NCI-H187 (cell line): ENCODE measurements at regions not wholly inside any gene's neighbourhood (a gene's known extent, or its start where the extent isn't known, plus 50 kb on each side); places are given as distances from the start of the nearest gene placed in this dataset.

Experiments
- DNase-seq, 2 experiments: peaks; one replicate each; lab custom pipeline; 2025; lab: John Stamatoyannopoulos, UW

DNA sequence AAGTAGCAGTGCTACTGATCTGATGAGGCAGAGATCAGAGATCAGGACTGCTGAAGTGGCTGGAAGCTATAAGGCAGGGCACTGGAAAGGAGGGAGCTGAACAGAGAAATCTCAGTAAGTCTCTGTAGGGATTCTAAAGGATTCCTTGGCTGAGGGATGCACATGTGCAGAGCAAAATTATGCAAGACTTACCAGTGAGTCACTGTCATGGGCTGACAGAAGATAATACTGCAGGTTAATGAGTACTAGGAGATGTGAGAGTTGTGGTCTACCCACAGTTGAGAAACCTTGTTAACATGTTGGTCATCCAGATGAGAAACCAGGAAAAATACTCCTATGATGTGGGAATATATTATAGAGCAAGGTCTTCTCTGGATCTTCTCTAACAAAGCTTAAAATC is 378.1 kb downstream of the HAPSTR1 start:
- DNase-seq: no peak

DNA sequence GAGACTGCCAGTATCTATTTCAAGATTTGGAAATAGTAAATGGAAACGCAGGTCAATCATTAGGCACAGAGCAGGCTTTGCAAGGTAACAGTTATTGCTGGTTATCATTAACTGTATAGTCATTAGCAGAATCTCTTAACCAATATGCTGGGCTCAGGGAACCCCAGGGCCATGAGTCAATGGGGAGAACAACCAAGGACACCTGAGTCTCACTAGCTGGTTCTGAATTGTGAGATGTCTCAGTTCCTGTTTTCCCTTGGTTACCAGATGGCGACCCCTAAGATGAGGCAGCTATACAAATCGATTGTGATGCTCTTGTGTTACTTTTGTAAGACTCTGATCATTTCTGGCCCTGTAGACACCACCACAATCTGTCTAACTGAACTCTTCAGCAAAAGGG is 385.3 kb downstream of the HAPSTR1 start:
- no peak for DNase-seq

DNA sequence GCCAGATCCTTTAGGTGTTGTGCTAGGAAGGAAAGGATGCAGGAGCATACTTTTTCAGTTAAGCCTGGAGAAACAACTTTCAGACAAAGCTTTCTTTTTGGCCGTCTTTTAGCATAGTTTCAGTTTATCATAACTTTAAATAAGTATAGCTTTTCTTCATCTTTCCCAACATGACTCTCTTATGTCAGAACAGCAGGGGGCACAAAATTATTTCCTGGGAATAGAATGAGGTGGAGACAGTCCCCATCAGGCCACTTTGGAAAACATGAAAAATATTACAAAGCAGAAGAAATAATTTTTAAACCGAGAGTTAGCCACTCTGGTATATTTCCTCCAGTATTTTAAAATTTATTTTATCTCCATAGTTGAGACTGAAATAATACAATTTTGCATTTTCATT is 387.6 kb downstream of the HAPSTR1 start:
- DNase-seq: no peak

DNA sequence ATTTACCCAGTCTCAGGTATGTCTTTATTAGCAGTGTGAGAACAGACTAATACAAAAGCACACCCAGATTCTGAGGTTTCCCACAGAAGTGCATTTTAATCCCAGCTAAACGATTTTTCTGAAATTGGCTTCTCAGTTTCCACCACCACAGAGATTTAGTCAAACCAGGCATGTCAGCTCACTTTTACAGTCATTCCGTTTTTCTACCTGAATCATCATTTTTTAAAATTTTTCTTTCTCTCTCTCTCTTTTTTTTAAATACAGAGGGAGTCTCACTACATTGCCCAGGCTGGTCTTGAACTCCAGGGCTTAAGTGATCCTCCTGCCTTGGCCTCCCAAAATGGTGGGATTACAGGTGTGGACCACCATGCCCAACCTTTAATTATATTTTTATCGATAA is 389.1 kb downstream of the HAPSTR1 start:
- DNase-seq: no peak

DNA sequence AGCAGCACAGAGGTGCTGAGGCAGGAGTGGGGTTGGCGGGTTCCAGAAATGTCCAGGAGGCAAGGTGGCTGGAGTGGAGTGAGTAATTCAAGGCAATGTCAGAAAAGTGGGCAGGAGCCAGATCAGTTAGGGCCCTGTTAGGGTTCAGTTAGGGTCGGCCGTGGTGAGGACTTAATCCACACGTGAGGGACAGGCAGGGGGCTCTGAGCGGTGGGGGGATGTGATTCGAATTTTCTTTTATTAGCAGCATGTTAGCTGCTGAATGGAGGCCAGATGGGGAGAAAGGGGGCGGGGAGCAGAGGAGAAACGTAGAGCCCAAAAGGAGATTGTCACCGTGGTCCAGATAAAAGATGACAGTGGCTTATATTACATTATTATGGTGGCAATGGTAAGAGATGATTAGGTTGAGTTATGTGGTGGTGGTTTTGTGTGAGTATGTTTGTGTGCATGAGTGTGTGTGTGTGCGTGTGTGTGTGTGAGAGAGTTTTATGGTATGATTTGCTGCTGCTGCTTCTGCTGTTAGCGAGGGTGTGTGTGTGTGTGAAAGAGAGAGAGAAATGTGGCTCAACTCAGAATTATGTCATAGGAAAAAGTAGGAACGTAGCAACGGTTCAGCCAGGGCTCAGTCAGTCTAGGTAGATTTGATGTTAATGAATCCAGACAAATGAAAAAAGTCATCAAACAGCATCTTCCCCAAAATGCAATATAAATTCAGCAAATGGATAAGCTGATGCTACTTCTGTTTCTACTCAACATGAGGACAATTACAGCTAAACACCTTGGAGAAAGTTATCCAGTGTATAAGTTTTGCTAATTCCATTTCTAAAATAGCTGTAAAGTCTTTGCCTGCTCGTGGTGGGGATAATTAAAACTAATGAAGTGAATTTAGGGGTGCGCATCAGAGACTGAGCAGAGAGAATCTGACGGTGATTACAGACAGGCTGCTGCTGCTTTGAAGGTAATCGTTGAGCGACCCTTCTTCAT is 390.6 kb downstream of the HAPSTR1 start:
- no peak for DNase-seq

DNA sequence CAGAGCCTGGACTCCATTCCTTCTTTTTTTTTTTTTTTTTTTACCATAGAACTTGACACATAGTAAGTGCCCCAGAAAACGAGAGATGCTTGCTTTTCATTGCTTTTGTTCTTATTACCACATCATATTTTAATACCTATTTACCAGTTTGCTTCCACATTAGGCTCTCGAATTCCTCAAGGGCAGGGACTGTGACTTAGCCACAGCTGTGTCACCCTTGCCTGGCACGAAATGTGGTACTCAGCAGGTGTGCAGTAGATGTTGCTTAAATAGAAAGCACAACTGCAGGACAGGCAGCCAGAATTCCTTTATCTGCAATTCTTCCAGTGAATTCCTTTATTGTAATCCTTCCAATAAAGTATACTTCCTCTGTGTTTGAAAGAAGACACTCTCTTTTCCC is 393.0 kb downstream of the HAPSTR1 start:
- no peak for DNase-seq

DNA sequence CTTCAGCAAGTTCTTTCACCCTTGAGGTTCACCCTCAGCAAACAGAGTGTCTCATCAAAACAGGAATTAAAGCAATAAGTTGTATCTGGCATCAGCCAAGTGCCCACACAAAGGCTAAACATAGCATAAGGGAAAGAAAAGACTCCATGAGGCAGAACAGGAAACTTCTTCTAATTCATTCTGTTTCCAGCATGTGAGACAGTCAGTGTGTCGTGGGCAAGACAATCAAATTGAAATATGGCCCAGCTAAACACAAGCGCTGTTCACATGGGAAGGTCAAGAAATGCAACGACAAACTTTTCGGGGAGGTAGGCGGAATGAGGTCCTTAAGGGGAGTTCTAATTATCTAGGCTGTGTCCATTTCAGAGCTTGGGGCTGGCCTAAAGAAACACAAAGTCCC is 393.4 kb downstream of the HAPSTR1 start:
- DNase-seq: no peak

DNA sequence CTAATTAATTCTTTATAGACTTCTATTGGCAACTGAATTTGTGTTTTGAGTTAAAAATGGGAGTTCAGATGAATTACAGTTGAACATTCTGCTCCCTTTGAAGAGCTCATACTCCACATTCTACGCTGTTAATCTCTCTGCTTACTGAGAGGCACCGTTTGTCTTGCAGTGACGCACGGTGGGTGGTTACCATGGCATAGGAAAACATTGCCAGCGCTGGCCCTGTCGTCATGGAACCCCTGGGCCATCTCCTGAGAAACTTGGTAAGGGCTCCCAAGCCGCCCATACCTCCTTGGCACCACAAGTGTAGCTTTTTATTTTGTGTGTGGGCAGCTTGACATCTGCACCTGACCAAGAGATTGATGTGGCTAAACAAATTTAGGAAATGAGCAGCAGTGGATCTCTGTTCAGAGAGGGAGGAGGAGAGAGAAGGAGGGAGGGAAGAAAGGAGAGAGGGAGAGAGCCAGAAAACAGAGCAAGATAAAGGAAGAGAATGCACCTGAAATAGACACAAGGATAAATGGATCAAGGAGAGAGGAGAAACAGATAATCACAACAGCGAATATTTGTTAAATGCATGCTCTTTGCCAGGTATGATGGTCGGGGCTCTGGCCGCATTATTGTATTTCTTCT is 398.5 kb downstream of the HAPSTR1 start:
- no peak for DNase-seq

DNA sequence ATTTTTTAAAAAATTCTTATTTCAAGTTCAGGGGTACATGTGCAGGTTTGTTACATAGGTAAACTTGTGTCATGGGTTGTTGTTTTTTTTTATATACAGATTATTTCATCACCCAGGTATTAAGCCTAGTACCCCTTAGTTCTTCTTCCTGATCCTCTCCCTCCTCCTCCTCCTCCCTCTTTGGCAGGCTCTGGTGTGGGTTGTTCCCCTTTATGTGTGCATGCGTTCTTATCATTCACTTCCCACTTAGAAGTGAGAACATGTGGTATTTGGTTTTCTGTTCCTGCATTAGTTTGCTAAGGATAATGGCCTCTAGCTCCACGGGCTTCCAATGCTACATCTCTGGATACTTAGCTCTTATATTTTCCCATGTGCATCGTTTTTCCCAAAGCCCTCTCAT is 404.4 kb downstream of the HAPSTR1 start:
- no peak for DNase-seq

DNA sequence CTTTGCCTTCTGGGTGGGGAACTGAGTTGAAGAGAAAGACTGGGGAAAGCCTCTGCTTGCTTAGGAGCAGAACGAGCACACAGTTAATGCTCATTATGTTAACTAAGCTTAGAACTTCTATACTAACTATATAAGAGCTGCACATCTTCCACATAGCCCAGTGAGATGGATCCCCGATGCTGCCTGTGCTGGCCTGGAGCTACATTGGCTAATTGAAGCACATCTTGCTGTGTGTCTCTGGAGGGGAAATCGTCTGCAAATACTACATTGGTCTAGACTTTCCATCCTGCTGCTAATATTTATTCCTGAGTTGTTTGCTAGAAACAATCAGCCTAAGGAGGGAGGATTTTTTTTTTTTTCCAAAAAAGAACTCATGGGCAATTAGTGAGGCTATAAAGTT is 406.3 kb downstream of the HAPSTR1 start:
- no peak for DNase-seq

DNA sequence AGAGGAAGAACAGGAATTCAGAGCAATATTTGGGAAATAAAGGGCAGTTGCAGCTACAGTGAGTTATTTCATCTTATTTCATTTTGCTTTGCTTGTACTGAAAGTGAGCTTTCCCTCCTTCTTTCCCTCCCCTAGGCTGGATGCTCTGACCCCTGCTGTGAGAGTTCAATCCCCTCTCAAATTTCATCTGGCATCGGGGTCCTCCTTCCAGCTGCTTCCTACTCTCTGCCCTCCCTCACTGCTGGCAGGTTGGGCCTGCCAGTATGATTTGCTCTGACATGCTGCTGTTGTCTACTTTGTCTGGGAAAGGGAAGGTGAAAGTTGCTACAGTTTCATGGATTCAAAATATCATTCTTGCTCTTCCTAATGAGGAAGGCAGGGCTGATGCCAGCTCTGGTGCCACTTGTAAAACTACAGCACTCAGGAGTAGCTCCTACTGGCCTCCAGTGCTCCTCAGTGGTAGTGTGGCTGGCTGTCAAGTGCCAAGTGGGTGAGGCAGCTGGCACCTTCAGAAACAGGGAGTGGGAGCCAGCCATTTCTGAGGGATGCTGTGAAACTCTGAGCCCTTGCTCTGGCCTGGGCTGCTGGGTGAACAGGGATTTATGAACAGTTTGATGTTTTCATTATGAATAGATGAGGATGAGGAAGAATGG is 408.6 kb downstream of the HAPSTR1 start:
- DNase-seq: no peak

DNA sequence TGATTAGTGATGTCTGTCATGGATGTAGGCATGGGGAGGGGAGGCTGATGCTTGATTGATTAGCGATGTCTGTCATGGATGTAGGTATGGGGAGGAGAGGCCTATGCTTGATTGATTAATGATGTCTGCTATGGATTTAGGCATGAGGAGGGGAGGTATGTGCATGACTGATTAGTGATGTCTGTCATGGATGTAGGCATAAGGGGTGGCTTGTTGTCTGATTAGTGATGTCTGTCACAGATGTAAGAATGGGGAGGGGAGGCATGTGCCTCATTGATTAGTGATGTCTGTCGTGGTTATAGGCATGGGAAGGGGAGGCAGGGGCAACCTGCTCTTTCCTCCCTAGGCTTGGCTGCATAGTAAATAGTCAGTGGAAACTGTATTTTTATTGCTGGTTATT is 409.4 kb downstream of the HAPSTR1 start:
- DNase-seq: no peak

DNA sequence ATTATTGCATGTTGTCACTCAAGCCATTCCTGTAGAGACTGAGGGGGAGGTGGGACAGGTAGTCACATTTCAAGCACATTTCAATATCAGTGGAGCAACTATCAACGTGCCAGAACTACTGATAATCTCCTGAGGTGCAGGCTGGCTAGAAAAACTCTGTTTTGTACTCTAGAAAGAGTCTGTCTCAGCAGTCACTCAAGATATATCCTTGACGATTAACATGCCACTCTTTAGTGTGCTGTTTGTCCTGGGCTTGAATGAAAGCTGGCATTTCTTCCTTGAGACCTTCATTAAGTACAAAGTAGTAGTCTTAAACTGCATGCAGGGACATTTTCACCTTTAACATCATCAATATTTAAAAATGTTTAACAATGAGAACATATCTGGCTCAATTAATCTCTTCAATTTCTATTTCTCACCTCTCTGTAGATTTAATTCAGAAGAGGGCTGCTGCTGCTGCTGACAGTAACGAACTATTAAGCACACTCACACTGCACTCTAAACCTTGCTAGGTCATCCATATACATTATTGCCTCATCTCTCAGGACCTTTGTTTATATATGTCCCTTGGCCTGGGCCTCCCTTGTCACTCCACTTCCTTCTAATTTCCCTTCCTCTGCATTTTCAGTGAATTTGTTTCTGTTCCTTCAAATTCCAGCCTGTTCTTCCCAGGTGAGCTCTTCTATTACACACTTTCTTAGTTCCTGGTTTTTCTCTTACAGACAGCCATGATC is 412.0 kb downstream of the HAPSTR1 start:
- DNase-seq: no peak

DNA sequence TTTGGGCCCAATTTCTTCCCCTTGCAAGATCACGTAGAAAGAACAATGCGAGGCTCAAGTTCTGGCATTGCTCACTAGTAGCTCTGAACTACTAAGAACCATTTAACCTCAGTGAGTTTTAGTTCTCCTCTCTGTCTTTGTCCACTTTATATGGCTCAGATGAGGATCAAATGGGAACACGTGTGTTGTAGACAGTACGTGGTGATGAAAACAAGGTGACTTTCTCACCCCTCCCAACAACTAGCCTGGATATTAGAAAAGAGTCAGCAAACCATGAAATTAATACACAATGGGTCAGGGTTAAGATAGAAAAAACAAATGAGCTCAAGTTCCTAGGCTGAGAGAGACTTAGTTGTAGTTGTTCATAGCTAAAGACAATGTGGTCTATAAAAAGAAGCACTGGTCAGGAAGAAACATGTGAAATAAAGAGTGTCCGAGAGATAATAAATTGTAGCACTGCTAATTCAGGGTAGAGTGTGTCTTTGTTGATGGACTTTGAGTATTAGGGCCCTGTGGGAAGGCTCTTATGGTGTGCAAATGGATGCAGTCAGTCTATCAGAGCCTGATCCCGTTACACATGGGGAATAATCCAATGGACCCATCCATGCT is 417.0 kb downstream of the HAPSTR1 start:
- DNase-seq: no peak

DNA sequence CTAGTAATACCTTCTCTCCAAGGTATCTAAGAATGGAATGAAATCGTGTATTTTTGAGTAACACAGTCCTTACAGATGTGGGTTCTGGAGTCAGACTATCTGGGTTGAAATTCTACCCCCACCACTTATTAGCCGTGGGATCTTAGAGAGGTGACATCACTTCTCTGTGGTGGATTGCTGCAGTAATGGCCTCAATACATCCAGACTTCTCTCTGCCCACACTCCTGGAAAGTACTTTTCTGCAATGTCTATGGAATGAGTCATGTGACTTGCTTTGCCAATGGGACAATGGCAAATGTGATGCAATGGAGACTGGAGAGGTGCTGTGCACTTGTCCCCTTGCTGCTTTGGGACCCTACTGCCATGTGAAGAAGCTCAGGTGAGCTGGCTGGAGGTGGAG is 418.2 kb downstream of the HAPSTR1 start:
- DNase-seq: no peak

DNA sequence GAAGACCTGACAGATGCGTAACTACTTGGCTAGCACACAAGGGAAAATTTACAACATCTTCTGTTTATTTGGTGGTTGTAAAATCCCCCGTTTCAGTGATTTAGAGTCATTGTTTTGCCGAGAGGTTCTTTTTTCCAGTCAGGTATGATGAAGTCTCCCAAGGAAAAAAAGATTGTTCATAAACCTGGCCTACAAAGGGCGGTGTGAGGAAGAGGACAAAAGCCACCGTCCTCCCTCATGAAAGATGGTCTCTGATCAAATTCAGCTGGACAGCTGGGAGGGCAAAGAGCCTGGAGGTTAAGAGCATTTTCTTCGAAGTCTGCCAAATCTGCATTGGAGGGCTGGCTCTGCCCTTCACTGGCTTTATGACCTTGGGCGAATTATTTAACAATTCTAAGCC is 419.9 kb downstream of the HAPSTR1 start:
- DNase-seq: no peak

DNA sequence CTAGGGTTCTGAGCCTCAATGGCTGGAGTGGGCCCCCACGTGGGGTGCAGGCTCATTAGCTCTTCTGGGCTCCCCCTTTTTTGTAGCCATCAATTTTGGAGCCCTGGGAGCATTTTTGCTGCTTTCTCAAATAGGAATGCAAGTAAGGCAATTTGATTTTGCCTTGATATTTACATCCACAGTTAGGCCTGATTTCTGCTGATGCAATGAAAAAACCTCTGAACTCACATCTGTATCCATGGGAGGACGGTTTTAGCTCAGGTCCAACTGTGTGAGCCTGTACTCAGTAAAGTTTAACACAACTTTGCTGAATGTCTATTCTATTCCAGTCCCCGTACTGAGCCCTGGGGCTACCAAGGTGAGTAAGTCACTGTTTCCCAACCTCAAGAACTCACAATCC is 425.0 kb downstream of the HAPSTR1 start:
- no peak for DNase-seq

DNA sequence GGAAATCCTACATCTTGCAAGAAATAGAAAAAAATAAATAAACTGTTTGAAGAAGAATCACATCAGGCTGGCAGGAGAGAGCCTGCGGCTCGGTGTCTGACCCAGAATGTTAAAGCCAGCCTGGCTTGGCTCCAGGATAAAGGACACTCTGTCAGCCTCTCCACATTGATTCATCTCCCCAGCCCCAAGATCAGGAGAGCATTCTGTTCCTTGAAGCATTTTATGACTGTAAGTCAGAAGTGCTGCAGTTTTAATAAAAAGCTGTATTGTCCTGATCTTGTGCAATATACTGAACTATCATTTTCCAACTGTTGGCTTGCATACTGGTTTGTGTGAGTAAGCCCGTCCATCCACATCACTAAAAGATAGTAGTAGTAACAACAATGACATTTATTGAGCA is 426.6 kb downstream of the HAPSTR1 start:
- DNase-seq: no peak

DNA sequence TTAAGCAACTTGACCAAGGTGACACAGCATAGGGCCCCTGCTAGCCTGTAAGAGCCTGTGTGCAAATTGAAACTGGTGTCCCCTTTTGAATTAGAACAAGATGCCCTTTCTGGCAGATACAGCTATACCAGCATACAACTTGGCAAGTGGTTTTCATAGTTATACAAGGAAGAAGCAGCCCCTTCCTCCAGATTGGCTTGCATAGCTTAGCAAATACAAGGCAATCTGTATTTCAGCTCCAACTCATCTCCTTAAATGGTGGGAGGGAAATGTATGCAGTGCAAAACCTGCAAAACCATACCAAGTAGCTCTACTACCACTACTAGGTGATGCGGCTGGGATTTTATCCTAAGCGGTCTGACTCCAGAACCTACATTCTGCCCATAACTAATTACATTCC is 427.1 kb downstream of the HAPSTR1 start:
- no peak for DNase-seq

DNA sequence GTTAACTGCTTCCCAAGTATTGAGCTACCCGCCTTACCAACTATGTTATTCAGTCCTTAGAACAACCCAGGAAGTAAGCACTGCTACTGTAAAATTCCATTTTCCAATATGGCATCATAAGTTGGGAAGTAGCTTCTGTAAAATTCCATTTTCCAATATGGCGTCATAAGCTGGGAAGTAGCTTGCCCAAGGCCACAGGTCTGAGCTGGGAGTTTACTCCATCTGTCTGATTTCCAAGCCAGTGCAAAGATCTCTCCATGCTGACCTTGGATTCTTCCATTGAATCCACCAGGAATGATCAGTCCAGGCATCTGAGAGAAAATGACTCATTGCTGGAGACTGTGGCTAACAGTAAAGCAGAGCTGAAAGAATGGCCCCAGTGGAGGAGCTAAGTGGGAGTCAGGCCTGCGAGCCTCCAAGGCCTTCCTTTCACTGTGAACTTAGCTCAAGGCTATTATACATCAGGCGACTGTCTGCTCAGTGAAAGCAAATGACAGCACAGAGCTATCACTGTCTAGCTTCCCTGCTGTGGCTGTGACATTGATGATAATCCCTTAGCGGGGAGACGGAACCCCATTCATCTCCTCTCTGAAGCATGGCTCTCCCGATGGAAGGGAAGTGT is 430.4 kb downstream of the HAPSTR1 start:
- no peak for DNase-seq

DNA sequence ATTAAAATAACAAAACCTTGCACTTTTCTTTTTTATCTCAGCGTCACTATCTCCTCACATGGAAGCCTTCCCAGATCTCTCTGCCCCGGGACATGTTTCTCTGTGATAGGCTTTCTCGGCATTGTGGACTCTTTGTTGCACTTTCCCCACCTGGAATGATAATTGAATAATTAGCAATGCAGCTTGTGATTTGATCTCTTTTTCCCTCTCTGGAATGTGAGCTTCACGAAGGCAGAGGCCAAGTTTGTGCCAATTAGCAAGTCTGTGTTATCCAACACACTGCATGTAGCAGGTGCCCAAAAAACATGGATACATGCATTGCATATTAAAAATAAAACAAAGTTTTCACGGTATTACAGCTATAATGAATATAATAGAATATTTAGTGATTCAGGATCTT is 431.2 kb downstream of the HAPSTR1 start:
- DNase-seq: no peak
